Stomach (tissue), 8 donors: ENCODE measurements at regions not wholly inside any gene's neighbourhood (a gene's known extent, or its start where the extent isn't known, plus 50 kb on each side); places are given as distances from the start of the nearest gene placed in this dataset.

Experiments
- DNase-seq, 2 donors: peaks; one replicate each; pipeline versions ENCODE4 v3.0.0 to v3.0.0-alpha.2; 2013 to 2019
- H3K27ac ChIP-seq, 5 donors: fragments of 200-600 bp in 4 of 5; sonication (generic) in 4 of 5; one replicate each; pipeline ENCODE4 v1.5.1; 2013 to 2019; ENCODE audit warnings: mild to moderate bottlenecking in 1 of 5, moderate library complexity in 1 of 5
- H3K27me3 ChIP-seq, 3 donors: fragments of 200-600 bp; sonication (generic); one replicate each; pipeline ENCODE4 v1.5.1; 2017 to 2019; ENCODE audit warnings: mixed run types in 1 of 3
- H3K36me3 ChIP-seq, 4 donors: fragments of 200-600 bp; sonication (generic); 1 replicate in 3 of 4; 2 replicates in 1 of 4; pipeline ENCODE4 v1.5.1; 2016 to 2019
- H3K4me1 ChIP-seq, 4 donors: fragments of 200-600 bp; sonication (generic); one replicate each; pipeline ENCODE4 v1.5.1; 2016 to 2019
- H3K4me3 ChIP-seq, 4 donors: fragments of 200-600 bp; sonication (generic) in 3 of 4; one replicate each; pipeline ENCODE4 v1.5.1; 2016 to 2019; ENCODE audit warnings: mild to moderate bottlenecking in 1 of 4
- H3K9me3 ChIP-seq, 4 donors: fragments of 200-600 bp; sonication (generic); one replicate each; pipeline ENCODE4 v1.5.1; 2016 to 2019
- EP300 ChIP-seq: sonication (generic); formaldehyde crosslinking; IDR thresholded peaks from one replicate; pipeline ENCODE4 v1.6.1; 2017; ENCODE audit warnings: antibody characterized with exemption
- POLR2A ChIP-seq, 4 donors: fragments of 450-650 bp; IDR thresholded peaks; one replicate each; pipeline ENCODE4 v1.6.1; 2016; ENCODE audit warnings: antibody characterized with exemption in 4 of 4, control low read depth in 2 of 4, mild to moderate bottlenecking in 1 of 4, moderate library complexity in 1 of 4
- POLR2AphosphoS5 ChIP-seq, 3 donors: sonication (generic); formaldehyde crosslinking; IDR thresholded peaks; one replicate each; pipeline ENCODE4 v1.6.1; 2016; ENCODE audit warnings: antibody characterized with exemption in 3 of 3
- WGBS, 5 donors: extraction: QIAGEN DNeasy Blood & Tissue Kit in 3 of 5; methylation state at CpG; one replicate each; pipeline versions ENCODE4 v1.1.5 to v1.1.7; 2013 to 2018; 5-methylcytosine and 5-hydroxymethylcytosine counted together
- intact Hi-C: fragments of 100-400 bp; cut with DNase I; formaldehyde crosslinking; loops from one replicate; pipeline ENCODE4 v1.15.1; 2023; ENCODE audit warnings: low total_unique reads
- TF ChIP-seq, protein P1 (sequence below), 7 experiments: fragments of 450-650 bp in 4 of 7; fragments of 200-600 bp in 3 of 7; sonication (generic) in 3 of 7; IDR thresholded peaks; one replicate each; pipeline ENCODE4 v1.5.1; 2016 to 2019; ENCODE audit warnings: antibody characterized with exemption in 7 of 7, control low read depth in 2 of 7, mild to moderate bottlenecking in 1 of 7
- donor health status: healthy with polysubstance abuse.
- donor health status: Bipolar disorder and iron deficiency.
- donor health status: healthy.

DNA sequence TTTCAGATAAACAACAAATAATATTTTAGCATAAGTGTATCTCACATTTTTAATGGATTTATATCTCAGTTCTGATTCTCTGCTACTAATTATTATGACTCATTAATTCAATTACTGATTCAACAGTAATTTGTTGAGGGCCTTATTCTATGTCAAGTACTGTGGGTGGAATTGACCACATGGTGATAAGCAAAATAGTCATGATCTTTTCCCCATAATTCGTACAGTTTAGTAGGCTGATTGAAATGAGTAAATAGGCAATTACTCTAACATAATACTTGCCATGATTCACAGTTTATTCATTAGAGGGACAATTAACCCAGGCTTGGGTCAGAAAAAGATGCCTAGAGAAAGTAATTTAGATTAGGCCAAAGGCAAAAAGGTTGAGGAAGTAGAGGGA lies 60.9 kb upstream of the SLC4A7 start:
- Histone ChIP-seq H3K4me3 (no peak overlapping the region), H3K4me1 (peaks cover 0 to 10% (median 0%) of the 10 kb centered on the region in 4 donors), H3K9me3 (no peaks in the 10 kb centered on the region), H3K36me3 (no peaks in the 10 kb centered on the region), H3K27me3 (no peaks in the 10 kb centered on the region), H3K27ac (peak overlapping the region in 1 of 5 donors; percentile 26)
- 48 to 71% (median 53%) methylated on average over 1 of the region's 1 CpG for WGBS, 5 donors
- no peak for DNase-seq
- TF ChIP-seq EP300 (no peak), POLR2A (IDR thresholded peaks at IDR 0.05) (no peak), POLR2AphosphoS5 (IDR thresholded peaks at IDR 0.05) (no peak)
- TF ChIP-seq, protein P1, sequence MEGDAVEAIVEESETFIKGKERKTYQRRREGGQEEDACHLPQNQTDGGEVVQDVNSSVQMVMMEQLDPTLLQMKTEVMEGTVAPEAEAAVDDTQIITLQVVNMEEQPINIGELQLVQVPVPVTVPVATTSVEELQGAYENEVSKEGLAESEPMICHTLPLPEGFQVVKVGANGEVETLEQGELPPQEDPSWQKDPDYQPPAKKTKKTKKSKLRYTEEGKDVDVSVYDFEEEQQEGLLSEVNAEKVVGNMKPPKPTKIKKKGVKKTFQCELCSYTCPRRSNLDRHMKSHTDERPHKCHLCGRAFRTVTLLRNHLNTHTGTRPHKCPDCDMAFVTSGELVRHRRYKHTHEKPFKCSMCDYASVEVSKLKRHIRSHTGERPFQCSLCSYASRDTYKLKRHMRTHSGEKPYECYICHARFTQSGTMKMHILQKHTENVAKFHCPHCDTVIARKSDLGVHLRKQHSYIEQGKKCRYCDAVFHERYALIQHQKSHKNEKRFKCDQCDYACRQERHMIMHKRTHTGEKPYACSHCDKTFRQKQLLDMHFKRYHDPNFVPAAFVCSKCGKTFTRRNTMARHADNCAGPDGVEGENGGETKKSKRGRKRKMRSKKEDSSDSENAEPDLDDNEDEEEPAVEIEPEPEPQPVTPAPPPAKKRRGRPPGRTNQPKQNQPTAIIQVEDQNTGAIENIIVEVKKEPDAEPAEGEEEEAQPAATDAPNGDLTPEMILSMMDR (IDR thresholded peaks at IDR 0.05): no peak
- intact Hi-C loops: no loop called here

GRCh38 chr3:27544372-27544865 lies 60.2 kb upstream of the SLC4A7 start:
- Histone ChIP-seq H3K27me3 (no peaks in the 10 kb centered on the region), H3K4me3 (no peak overlapping the region), H3K36me3 (no peaks in the 10 kb centered on the region), H3K27ac (peak overlapping the region in 2 of 5 donors; percentile 21 to 26), H3K9me3 (no peaks in the 10 kb centered on the region), H3K4me1 (peaks cover 0 to 10% (median 0%) of the 10 kb centered on the region in 4 donors)
- TF ChIP-seq POLR2A (IDR thresholded peaks at IDR 0.05) (no peak), POLR2AphosphoS5 (IDR thresholded peaks at IDR 0.05) (no peak), EP300 (no peak)
- TF ChIP-seq, protein P1 (IDR thresholded peaks at IDR 0.05): no peak
- no peak for DNase-seq
- WGBS, 5 donors: 66 to 90% (median 77%) methylated on average over 3 of the region's 3 CpGs
- intact Hi-C loops: no loop called here

DNA sequence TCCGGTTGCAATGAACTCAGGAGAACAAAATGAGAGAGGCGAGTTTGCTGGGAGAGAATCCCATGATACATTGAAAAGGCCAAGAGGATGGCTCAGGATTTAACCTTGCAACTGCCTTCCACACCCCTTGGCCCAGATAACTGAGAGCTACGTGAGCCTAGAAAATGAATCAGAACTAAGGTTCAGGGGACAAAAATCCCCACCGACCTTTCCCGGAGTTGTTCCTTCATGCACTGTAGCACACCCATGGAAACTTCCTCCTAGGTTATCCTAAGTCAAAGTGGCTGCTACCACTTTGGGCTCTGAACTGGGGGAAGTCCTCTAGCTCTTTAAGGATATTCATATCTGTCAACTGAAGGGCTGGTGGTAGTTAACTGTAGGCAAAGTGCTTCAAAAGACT lies 58.3 kb upstream of the SLC4A7 start:
- peaks cover 0 to 10% (median 0%) of the 10 kb centered on the region in 4 donors for H3K4me1 ChIP-seq
- no peak for DNase-seq
- intact Hi-C loops: no loop called here
- TF ChIP-seq, protein P1 (IDR thresholded peaks at IDR 0.05): no peak
- TF ChIP-seq EP300: no peak
- TF ChIP-seq POLR2A (IDR thresholded peaks at IDR 0.05): no peak
- no peak for TF ChIP-seq POLR2AphosphoS5 (IDR thresholded peaks at IDR 0.05)
- WGBS, 5 donors: 73 to 82% (median 75%) methylated on average over 5 of the region's 5 CpGs
- H3K27ac ChIP-seq: no peak overlapping the region
- no peaks in the 10 kb centered on the region for H3K27me3 ChIP-seq
- no peak overlapping the region for H3K4me3 ChIP-seq
- no peaks in the 10 kb centered on the region for H3K9me3 ChIP-seq
- no peaks in the 10 kb centered on the region for H3K36me3 ChIP-seq

GRCh38 chr3:27540231-27540630 lies 56.0 kb upstream of the SLC4A7 start:
- intact Hi-C loops: no loop called here
- DNase-seq: no peak
- Histone ChIP-seq H3K4me1 (peaks cover 0 to 18% (median 3%) of the 10 kb centered on the region in 4 donors), H3K27ac (no peak overlapping the region), H3K4me3 (no peak overlapping the region), H3K36me3 (no peaks in the 10 kb centered on the region), H3K9me3 (no peaks in the 10 kb centered on the region), H3K27me3 (no peaks in the 10 kb centered on the region)
- TF ChIP-seq POLR2AphosphoS5 (IDR thresholded peaks at IDR 0.05): no peak
- no peak for TF ChIP-seq EP300
- TF ChIP-seq, protein P1 (IDR thresholded peaks at IDR 0.05): no peak
- 94 to 96% (median 96%) methylated on average over 7 of the region's 7 CpGs for WGBS, 5 donors
